HT-29 (cell line): ENCODE measurements at regions not wholly inside any gene's neighbourhood (a gene's known extent, or its start where the extent isn't known, plus 50 kb on each side); places are given as distances from the start of the nearest gene placed in this dataset.

Source experiments
- DNase-seq: peaks from one replicate; pipeline ENCODE4 v3.0.0-alpha.2; 2015; ENCODE audit warnings: low spot score

DNA sequence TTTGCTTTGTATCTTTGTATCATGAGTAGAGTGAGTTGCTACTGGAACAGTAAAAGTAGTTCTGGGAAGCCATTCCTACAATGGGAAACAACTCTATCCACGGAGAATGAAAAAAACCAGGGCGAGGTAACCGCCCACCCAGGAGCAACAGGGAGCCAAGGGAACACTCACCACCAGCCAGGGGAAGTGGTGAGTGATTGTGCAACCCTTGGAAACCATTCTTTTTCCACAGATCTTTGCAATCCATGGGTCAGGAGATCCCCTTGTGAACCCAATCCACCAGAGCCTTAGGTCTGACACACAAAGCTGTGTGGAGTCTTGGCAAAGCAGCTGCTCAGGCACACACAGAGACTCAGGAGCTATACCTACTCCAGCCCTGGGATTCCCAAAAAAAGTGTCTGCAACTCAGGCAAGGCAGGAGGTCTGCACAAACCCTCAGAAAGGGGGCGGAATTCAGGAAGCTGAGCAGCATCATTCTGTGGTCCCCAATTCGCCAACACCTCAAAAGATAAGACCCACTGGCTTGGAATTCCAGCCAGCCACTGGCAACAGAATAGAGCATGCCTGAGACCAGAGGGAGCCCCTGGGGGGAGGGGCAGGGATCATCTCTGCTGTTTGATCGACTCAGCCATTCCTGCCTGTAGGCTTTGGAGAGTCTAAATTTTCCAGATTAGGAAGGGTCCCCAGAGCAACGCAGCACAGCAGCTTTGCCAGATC, 52.1 kb upstream of the PPFIA2 start:
- no peak for DNase-seq

DNA sequence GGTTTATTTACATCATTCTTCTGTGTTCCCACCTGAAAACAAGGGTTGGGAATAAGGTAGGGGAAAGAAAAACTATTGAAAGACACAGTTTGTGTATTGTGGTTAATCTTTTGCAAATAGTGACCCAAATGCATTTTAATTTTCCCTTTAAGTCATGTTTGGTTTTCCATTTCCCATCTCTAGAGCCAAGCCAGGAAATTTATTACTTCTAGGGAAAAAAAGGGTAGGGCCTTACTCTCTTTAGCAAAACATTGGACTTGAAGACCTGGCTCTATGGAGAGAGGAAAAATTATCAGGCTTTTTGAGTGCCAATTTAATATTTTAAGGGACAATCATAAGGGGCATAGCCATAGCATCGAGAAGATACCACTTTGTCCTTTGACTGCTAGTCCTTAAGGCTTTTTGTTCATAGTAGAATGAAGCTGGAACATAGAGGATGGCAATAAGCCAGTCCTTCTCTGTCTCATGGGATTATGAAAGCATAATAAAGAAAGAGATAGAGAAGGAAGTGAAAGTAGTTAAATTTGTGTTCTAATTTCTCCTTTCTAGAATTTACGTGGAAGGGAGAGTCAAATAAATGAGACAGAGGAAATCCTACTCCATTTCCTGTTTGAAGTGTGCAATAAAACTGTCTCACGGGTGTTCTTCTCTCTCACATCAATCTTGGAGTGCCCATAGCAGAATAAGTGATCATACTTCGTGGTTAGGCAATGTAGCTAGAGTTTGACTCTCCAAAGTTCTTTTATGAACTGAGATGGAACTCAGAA, 50.9 kb upstream of the PPFIA2 start:
- no peak for DNase-seq

DNA sequence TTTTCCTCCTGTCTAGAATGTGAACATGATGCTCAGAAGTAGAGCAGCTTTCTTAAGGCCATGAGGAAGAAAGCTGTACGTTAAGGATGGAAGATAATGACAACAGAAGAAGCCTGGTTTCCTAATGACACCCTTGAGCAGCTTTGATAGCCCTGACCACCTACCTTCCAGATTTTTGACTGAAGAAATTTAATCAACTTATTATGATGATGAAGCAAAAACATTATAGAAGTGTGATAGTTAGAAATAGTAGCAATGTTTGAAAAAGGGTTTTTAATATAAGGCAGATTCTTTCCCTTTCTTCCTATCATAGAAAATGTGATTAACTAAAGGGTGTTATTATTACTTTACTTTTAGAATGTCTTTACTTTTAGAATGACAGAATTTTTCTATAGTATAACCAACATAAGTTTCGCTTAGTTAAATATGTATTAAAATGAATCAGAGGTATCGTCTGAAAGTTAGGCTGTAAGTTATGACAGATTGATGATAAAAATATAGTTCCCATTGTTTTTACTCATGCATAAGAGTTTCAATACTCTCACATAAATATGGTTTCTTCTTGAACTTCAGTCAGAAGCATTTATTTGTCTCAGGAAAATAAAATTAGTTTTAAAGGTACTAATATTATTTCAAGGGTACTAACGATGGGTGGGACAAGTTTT, 50.1 kb upstream of the PPFIA2 start:
- no peak for DNase-seq
